ENCODE measurements at regions not wholly inside any gene's neighbourhood (a gene's known extent, or its start where the extent isn't known, plus 50 kb on each side); places are given as distances from the start of the nearest gene placed in this dataset.
"Not testable (repeated sequence)": the region's sequence is repeated elsewhere in the genome, so short reads cannot be mapped to it uniquely, and the experiment has no call there.

GRCh38 chr2:155518094-155518493 is 814.4 kb downstream of the NR4A2 start:
- intact Hi-C loops (cut with DNase I) = no loop called here
- DNase-seq (ENCODE audit: low spot score) = no peak

GRCh38 chr2:155517362-155517761 is 815.2 kb downstream of the NR4A2 start:
- no peak for DNase-seq (ENCODE audit: low spot score)
- intact Hi-C loops (cut with DNase I) = no loop called here

DNA sequence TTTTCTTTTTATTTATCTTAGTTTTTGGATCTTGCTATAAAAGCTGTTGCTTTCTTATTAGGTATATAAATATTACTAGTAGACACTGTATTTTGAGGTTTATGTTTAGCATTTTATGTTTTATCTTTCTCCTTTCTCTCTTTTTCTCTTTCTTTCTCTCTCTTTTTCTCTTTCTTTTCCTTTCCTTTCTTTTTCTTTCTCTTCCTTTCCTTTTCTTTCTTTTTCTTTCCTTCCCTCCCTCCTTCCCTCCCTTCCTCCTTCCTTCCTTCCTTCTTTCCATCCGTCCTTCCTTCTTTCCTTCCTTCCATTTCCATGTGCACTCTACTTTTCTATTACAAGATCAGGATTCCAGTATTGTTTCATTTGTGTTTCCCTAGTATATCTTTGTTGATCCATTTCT is 814.8 kb downstream of the KCNJ3 start:
- intact Hi-C loops (cut with DNase I) = no loop called here
- no peak for DNase-seq (ENCODE audit: low spot score)

- intact Hi-C loops (cut with DNase I) = no loop called here
- no peak for DNase-seq (ENCODE audit: low spot score)
Observed at GRCh38 chr2:155502766-155503165, 804.3 kb downstream of the KCNJ3 start.

DNA sequence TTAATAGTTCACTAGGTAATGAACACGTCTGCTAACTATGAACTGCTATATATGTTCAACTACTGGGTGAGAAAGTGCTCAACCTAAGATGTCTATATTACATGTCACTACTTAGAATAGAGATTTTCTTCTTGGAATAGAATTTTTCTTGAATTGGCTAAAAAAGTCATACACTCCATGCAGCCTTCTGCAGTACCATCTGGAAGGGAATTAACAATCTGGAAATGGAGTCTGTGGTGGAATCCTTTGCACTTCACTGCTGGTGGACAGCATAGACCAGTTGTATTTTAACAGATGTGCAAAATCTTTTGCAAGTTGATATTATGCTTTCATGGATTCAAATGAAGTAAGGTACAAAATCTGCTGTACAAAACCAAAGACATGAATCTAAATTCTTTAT is 799.6 kb downstream of the KCNJ3 start:
- intact Hi-C loops (cut with DNase I) = no loop called here
- no peak for DNase-seq (ENCODE audit: low spot score)

DNA sequence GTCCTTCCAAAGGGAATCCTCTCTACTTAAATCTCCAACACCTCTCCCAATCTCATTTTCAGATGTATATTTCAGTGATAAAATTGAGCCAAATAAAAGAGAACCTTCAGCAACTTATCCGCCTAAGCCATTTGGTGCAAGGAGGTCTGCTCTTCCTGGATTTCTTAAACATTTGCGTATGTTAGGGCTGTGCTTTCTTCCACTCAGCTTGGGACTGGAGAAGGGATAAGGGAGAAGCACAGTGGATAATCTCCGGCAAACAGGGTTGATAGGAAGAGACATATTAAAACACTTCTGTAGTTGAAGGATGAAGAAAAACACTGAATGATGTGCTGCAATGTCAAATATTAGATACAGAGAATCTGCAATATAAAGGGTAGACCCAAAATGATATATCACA is 796.2 kb downstream of the KCNJ3 start:
- intact Hi-C loops (cut with DNase I) = no loop called here
- DNase-seq (ENCODE audit: low spot score) = no peak

GRCh38 chr2:155485141-155485842 is 786.8 kb downstream of the KCNJ3 start:
- intact Hi-C loops (cut with DNase I) = no loop called here
- no peak for DNase-seq (ENCODE audit: low spot score)

DNA sequence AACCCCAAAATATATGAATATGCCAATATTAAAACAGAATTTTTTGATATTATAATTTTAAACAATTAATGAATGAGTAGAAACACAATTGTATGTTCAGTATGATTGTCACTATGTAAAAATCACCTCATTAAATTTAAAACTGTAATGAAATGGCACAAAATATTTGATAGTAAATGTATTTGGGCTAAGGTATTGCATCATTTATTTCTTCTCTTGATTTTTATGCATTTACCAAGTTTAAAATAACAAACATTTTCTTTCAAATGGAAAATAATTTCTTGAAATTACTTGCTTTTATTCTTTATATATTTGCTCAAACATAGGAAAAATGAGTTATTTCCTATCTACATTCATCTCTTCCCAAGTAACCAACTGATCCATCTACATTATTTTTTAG is 782.6 kb downstream of the KCNJ3 start:
- intact Hi-C loops (cut with DNase I) = no loop called here
- DNase-seq (ENCODE audit: low spot score) = no peak

- DNase-seq (ENCODE audit: low spot score); intact Hi-C loops (cut with DNase I): not testable (repeated sequence)
Observed at GRCh38 chr2:155472018-155472417, 773.5 kb downstream of the KCNJ3 start.

GRCh38 chr2:155456222-155456621 is 757.7 kb downstream of the KCNJ3 start:
- DNase-seq (ENCODE audit: low spot score) = no peak
- intact Hi-C loops (cut with DNase I) = no loop called here

DNA sequence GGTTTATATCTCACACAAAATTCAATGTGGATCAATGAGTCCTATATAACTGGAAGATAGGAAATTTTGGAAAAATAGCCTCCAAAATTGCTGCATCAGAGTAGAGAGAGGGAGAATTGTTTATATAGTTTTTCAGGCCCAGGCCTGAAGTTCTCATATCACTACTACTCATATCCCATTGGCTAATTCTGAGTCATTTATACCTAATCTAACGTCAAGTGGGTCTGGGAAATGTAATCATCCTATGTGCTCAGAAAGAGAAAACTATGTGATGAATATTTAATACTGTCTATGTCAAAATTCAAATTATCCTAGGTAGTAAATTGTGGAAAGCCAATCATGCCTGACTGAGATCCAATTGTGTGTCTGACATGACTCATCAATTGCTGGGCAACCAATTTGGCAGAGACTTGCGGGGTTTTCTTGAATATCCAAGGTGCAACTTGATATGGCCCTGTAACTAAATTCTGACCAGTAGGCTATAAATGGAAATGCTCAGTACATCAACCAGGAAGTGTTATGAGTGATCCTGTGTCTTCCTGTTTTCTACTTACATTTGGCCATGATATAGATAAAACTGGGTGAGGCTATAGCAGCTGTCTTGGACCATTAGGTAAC is 744.4 kb downstream of the KCNJ3 start:
- intact Hi-C loops (cut with DNase I) = no loop called here
- DNase-seq (ENCODE audit: low spot score) = no peak

DNA sequence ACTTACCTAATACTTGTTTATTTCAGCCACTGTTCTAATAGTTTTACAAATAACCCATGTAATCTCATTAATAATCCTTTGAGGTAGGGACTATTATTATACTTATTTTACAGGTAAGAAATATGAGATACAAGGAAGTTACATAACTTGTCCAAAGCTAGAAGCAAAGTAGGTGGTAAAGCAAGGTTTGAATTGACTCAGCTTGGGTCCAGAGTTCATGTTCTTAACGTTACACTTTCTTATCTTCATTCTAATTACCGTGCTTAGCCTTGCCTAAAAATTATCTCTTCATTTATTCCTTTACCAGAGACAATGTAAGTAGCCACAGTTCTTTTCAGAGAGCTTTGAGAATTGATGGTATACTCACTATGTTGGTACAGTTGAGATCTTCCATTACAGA is 743.6 kb downstream of the KCNJ3 start:
- intact Hi-C loops (cut with DNase I) = no loop called here
- no peak for DNase-seq (ENCODE audit: low spot score)

- intact Hi-C loops (cut with DNase I) = no loop called here
- DNase-seq (ENCODE audit: low spot score) = no peak
Observed at GRCh38 chr2:155431004-155431507, 732.6 kb downstream of the KCNJ3 start.

DNA sequence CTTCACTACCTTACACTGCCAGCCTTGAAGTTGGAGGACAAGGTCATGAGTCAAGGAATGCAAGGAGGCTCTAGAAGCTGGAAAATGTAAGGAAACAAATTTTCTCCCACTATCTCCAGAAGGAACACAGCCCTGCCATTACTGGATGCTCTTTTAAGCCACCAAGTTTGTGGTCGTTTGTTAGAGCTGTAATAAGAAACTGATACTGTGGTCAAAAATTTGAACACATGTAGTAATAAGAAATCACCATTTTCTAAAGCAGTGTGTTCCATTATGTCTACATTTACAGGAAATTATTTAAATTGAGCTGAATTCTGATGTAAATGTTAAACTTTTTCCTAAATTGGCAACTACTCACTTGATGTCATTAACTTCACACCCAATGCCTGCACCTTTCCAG is 729.0 kb downstream of the KCNJ3 start:
- no peak for DNase-seq (ENCODE audit: low spot score)
- intact Hi-C loops (cut with DNase I) = no loop called here

- no peak for DNase-seq (ENCODE audit: low spot score)
- intact Hi-C loops (cut with DNase I) = no loop called here
Observed at GRCh38 chr2:155424518-155424917, 726.0 kb downstream of the KCNJ3 start.

DNA sequence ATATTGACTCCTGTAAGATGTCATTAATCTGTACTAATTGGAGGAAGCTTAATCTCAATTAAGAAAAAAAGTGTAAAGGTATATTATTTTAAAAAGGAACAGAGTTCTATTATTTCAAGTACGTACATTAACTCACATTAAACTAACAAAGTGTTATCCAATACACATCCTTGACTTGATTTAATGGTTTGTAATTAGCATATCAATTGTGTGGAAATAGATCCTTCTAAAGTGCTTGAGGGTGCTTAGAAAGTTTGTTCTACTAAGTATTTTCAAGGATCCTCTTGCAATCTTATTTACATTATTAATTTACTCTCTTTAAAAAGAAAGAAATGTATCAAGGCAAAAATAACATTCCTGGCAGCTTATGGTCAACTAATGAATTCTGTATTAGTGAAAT is 720.3 kb downstream of the KCNJ3 start:
- intact Hi-C loops (cut with DNase I) = no loop called here
- DNase-seq (ENCODE audit: low spot score) = no peak

- no peak for DNase-seq (ENCODE audit: low spot score)
- intact Hi-C loops (cut with DNase I) = no loop called here
Observed at GRCh38 chr2:155412598-155412997, 714.1 kb downstream of the KCNJ3 start.

DNA sequence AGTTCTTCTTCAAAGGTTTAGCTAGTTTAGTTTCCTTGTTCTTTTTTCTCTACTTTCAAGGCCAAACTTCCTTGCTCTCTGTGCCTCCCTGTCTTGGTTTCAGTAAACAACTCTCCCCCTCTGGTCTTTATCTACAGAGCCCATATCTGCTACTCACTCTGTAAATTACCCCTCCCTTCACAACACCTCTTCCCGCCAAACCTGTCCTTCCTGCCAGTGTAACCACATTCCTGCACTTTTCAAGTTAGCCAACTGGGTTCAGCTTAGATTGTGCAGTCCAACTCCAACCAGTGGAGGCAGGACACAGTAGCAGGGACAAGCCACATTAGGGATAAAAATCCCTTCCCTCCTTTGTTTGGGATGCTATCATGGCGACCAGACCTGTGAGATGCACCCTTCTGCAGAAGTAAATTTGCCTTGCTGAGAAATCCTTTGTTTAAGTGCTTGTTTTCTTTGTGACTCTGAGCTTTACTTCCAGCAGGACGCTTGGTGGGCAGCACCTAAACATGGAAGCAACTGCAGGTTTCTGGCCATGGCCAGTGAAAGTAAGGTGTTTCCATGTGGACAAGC is 706.0 kb downstream of the KCNJ3 start:
- DNase-seq (ENCODE audit: low spot score) = no peak
- intact Hi-C loops (cut with DNase I) = no loop called here

DNA sequence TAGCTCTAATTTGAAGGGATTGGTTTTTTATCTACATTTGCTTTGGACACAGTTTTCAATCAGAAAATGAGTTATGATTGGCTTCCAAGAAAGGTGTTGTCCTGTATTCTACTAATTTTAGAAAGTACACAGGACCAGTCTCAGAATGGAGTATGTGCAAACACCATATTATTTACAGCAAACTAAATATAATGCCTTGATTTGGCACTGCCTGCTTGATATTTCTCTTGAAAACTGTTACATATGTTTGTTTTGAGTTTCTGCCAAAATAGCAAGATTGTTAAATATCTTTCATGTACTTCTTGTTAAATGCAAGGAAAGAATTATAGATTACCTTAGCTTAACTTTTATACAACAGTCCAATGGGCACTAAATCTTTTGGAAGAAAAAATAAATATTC is 694.9 kb downstream of the KCNJ3 start:
- no peak for DNase-seq (ENCODE audit: low spot score)
- intact Hi-C loops (cut with DNase I) = no loop called here

DNA sequence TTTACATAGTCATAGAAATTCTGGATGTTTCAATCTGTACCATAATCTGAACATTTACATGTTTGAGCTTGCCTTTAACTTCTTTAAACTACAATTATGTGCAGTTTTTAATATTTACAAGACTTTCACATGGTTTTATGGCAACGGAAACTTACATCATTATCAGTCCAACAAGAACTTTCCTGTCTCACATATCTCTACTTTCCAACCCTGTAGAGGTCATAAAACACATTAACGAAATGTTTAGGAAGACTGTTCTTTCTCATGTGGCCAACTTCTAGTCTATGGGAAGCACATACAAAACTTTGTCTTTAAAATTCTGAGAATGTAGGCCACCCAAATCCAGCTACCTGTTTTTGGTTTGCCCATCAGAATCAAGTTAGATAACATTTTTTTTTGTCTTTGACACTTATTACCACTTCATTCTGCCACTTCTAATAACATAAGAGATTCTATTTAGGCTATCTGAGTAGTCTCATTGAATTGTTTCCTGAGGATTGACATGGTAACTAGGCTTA is 693.2 kb downstream of the KCNJ3 start:
- DNase-seq (ENCODE audit: low spot score) = no peak
- intact Hi-C loops (cut with DNase I) = no loop called here

- intact Hi-C loops (cut with DNase I) = no loop called here
- DNase-seq (ENCODE audit: low spot score) = no peak
Observed at GRCh38 chr2:155389224-155389623, 690.7 kb downstream of the KCNJ3 start.

Data from posterior vena cava (tissue), 2 donors.